ENCODE measurements at regions not wholly inside any gene's neighbourhood (a gene's known extent, or its start where the extent isn't known, plus 50 kb on each side); places are given as distances from the start of the nearest gene placed in this dataset.

DNA sequence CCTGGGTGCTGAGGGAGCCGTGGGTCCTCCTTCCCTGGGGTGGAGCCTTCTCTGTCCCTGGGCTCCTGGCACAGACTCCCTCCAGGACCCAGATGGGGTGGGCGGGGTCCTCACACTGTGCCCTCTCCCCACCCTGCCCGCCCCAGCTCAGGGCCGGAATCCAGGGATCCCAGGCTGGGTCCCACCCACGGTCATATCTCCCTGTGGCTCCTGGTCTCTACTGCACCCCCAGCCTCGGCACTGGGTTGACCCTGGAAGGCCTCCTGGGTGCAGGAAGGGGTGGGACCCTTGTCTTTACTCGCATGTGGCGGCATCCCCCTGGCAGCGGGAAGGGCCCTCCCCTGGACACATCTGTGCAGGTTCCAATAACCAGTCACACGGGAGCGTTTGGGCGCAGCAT is 75.8 kb upstream of the EIF5 start:
- TF ChIP-seq, protein P1, sequence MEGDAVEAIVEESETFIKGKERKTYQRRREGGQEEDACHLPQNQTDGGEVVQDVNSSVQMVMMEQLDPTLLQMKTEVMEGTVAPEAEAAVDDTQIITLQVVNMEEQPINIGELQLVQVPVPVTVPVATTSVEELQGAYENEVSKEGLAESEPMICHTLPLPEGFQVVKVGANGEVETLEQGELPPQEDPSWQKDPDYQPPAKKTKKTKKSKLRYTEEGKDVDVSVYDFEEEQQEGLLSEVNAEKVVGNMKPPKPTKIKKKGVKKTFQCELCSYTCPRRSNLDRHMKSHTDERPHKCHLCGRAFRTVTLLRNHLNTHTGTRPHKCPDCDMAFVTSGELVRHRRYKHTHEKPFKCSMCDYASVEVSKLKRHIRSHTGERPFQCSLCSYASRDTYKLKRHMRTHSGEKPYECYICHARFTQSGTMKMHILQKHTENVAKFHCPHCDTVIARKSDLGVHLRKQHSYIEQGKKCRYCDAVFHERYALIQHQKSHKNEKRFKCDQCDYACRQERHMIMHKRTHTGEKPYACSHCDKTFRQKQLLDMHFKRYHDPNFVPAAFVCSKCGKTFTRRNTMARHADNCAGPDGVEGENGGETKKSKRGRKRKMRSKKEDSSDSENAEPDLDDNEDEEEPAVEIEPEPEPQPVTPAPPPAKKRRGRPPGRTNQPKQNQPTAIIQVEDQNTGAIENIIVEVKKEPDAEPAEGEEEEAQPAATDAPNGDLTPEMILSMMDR (IDR thresholded peaks at IDR 0.05; ENCODE audit: extremely low read depth, missing control alignments) = no peak
- DNase-seq (ENCODE audit: low spot score) = no peak

DNA sequence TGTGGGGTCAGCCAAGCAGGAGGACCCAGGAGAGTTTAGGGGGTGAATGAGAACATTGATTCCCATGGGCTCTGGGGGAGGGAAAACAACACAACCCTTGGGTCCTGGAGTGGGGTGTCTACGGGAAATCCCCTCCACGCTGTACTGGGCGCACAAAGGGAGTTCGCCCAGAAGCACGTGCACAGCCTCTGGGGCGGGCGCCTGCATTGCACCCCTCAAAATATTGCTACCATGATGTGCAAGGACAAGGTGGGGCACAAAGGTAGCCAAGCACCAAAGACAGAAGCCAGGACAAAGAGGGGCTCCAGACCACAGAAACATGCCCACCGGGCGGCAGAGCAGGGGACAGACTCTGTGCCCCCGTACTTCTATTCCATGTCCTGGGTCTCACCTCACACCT is 74.9 kb upstream of the EIF5 start:
- TF ChIP-seq, protein P1 (IDR thresholded peaks at IDR 0.05; ENCODE audit: extremely low read depth, missing control alignments) = no peak
- DNase-seq (ENCODE audit: low spot score) = no peak

DNA sequence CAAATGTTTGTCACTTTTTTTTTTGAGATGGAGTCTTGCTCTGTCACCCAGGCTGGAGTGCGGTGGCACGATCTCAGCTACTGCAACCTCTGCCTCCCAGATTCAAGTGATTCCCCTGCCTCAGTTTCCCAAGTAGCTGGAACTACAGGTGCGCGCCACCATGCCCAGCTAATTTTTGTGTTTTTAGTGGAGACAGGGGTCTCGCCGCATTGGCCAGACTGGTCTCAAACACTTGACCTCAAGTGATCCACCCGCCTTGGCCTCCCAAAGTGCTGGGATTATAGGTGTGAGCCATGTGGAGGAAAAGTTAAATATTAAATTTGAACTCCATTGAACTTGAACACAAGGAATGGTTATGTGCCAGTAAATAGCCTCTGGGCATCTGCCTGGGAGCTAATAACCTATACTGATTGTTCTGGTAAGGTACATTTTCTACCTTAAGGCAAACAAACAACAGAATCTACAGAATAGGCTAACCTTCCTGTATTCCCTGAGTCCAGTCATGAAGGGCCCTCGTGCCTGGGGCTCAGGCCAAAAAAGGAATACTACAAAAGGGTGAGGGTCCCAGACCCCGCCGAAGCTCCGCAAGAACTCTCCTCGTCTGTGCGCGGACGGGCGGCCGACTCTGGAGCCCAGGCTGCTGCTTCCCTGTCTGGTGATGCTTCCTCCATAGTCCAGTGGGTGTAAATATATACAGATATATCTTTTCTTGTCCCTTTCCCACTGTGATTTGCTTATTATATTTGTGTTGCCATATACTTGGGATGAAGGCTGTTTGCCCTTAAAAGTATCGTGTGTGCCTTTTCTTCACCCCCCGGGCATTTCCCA is 74.0 kb upstream of the EIF5 start:
- DNase-seq (ENCODE audit: low spot score) = no peak

DNA sequence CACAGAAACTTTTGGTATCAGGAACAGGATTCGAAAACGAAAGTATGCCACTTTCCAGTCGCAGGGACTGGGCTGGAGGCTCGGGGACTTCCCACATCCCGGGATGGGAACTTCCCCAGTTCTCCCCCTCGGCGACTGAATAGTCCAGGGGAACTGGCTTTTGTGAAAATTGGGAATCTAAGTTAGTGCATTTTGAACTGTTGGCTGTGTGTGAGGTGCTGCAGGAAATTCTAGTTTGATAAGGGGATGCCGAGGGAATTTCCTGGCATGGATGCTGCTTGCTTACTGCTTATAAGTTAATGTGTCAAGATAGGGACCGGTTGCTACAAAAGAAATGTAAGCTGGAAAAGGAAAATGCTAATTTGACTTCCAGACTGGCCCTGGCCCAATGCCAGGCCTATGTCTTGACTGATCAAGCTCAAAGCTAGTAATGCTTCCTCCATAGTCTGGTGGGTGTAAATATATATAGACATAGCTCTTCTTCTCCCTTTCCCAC is 73.4 kb upstream of the EIF5 start:
- no peak for DNase-seq (ENCODE audit: low spot score)
- TF ChIP-seq, protein P1 (IDR thresholded peaks at IDR 0.05; ENCODE audit: extremely low read depth, missing control alignments) = no peak

More for the DNA sequence above, 74.0 kb upstream of the EIF5 start:
- TF ChIP-seq, protein P1 (IDR thresholded peaks at IDR 0.05; ENCODE audit: extremely low read depth, missing control alignments) = no peak

DNA sequence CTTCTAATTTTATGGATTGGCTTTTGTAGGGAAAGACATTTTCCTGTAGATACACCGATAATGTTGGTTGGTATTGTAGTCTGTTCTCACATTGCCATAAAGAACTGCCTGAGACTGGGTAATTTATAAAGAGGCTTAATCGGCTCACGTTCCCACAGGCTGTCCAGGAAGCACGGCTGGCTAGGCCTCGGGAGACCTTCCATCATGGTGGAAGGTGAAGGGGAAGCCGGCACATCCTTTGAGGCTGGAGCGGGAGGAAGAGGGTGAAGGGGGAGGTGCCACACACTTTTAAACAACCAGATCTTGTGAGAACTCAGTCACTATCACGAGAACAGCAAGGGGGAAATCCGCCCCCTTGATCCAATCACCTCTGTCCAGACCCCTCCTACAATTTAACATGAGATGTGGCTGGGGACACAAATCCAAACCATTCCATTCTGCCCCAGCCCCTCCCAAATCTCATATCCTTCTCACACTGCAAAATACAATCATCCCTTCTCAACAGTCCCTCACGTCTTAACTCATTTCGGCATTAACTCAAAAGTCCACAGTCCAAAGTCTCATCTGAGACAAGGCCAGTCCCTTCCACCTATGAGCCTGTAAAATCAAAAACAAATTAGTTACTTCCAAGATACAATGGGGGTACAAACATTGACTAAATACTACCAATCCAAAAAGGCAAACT is 66.7 kb upstream of the EIF5 start:
- TF ChIP-seq, protein P1 (IDR thresholded peaks at IDR 0.05; ENCODE audit: extremely low read depth, missing control alignments) = no peak
- DNase-seq (ENCODE audit: low spot score) = no peak

DNA sequence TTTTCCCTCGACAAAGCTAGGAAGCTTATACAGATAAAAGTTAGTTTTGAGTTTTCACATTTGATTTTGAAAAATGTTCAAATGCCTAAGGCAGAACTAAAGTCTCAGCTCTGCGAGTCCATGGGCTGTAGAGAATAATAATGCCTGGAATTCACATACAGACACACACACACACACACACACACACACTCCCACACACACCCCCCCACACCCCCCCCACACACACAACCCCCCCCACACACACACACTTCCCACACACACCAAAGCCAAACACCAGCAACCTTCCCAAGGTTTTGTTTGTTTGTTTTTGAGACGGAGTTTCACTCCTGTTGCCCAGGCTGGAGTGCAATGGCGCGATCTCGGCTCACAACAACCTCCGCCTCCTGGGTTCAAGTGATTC is 62.8 kb upstream of the EIF5 start:
- DNase-seq (ENCODE audit: low spot score) = no peak
- TF ChIP-seq, protein P1 (IDR thresholded peaks at IDR 0.05; ENCODE audit: extremely low read depth, missing control alignments) = no peak

DNA sequence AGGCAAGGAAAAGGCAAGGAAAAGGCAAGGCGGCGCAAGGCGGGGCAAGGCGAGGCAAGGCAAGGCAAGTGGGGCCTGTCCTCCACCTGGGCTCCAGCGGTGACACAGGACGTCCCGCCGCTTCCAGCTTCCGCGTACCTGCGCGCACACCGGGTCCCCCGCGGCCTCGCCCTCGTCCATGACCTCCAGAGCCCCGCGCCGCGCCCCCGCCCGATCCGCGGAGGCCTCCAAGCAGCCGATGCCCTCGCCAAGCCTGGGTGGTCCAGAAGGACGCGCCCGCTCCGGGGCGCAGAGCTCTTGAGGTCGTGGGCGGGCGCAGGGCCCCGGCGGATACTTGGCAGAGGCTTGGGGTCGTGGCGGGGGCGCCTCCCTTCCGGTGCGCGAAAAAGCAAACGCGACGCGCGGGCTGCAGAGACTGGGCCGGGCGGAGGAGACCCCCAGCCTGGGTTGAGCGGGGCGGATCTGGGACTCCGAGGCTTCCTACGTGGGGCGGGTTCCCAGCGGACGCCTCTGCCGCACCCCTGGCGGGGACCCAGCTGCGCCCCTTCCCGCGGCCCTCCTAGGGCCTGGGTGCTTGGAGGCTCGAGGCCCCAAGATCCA is 60.8 kb upstream of the EIF5 start:
- no peak for DNase-seq (ENCODE audit: low spot score)
- TF ChIP-seq, protein P1 (IDR thresholded peaks at IDR 0.05; ENCODE audit: extremely low read depth, missing control alignments) = no peak

Measured in GM20000 (cell line).